ENCODE measurements at regions not wholly inside any gene's neighbourhood (a gene's known extent, or its start where the extent isn't known, plus 50 kb on each side); places are given as distances from the start of the nearest gene placed in this dataset.

DNA sequence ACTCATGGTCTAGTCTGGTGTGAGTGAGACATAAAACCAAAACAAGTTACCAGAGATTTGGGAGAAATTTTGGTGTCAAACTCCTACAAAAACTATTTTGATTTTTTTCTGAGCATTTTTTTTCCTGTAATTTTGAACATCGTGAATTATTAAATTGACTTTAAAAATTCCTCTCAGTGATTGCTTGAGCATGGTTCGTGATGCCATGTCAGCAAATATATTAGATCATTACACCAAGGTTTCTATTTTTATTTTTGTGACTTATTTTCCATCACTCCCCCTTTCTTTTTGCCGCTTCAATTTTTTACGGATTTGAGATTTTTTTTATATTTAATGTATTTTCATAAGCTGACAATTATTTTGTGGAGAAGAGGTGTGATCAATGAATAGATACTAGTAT is 613.9 kb upstream of the LRATD1 start:
- no peak for TF ChIP-seq EZH2phosphoT487 (IDR thresholded peaks at IDR 0.05; ENCODE audit: low read depth)
- H3K27me3 ChIP-seq (ENCODE audit: low read depth, low read length) = no peaks in the 10 kb centered on the region

DNA sequence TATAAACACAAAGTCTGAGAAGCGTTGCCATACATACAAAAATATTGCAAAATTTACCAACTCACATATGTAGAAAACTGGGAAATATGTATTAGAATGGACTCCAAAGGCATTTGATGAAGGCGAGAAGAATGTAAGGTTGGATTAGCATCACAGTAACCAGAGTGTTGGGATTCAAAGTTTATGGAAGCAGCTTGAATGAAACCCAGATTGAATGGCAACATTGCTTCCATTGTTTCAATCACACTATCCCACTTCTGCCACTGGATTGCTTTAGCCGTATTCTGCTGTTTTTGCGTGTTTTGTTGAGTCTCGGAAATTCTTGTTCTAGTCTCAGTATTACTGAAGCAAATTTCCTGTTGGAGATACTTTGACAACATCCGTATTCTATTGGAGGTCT is 609.0 kb upstream of the LRATD1 start:
- Histone ChIP-seq H3K4me3 (ENCODE audit: low read length) (no peak overlapping the region), H3K27me3 (ENCODE audit: low read depth, low read length) (no peaks in the 10 kb centered on the region), H3K79me2 (ENCODE audit: low read length) (no peaks in the 10 kb centered on the region), H3K9ac (ENCODE audit: low read length) (no peak overlapping the region), H3K27ac (ENCODE audit: low read length) (no peak overlapping the region), H3K36me3 (replicated peaks; ENCODE audit: low read depth, low read length) (no peaks in the 10 kb centered on the region), H2AFZ (ENCODE audit: low read depth, low read length) (no peak overlapping the region), H3K4me1 (ENCODE audit: low read length) (no peaks in the 10 kb centered on the region), H4K20me1 (ENCODE audit: insufficient read depth, low read length) (no peaks in the 10 kb centered on the region), H3K9me3 (ENCODE audit: insufficient read depth, low read length) (no peaks in the 10 kb centered on the region), H3K4me2 (ENCODE audit: low read length) (no peak overlapping the region)
- TF ChIP-seq, protein P1, sequence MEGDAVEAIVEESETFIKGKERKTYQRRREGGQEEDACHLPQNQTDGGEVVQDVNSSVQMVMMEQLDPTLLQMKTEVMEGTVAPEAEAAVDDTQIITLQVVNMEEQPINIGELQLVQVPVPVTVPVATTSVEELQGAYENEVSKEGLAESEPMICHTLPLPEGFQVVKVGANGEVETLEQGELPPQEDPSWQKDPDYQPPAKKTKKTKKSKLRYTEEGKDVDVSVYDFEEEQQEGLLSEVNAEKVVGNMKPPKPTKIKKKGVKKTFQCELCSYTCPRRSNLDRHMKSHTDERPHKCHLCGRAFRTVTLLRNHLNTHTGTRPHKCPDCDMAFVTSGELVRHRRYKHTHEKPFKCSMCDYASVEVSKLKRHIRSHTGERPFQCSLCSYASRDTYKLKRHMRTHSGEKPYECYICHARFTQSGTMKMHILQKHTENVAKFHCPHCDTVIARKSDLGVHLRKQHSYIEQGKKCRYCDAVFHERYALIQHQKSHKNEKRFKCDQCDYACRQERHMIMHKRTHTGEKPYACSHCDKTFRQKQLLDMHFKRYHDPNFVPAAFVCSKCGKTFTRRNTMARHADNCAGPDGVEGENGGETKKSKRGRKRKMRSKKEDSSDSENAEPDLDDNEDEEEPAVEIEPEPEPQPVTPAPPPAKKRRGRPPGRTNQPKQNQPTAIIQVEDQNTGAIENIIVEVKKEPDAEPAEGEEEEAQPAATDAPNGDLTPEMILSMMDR (IDR thresholded peaks at IDR 0.05; ENCODE audit: low read depth, low read length) = no peak
- TF ChIP-seq EZH2phosphoT487 (IDR thresholded peaks at IDR 0.05; ENCODE audit: low read depth) = no peak

More for the DNA sequence above, 613.9 kb upstream of the LRATD1 start:
- no peaks in the 10 kb centered on the region for H4K20me1 ChIP-seq (ENCODE audit: insufficient read depth, low read length)
- H3K27ac ChIP-seq (ENCODE audit: low read length) = no peak overlapping the region
- H3K4me1 ChIP-seq (ENCODE audit: low read length) = no peaks in the 10 kb centered on the region
- no peaks in the 10 kb centered on the region for H3K79me2 ChIP-seq (ENCODE audit: low read length)
- H2AFZ ChIP-seq (ENCODE audit: low read depth, low read length) = no peak overlapping the region
- no peak overlapping the region for H3K4me3 ChIP-seq (ENCODE audit: low read length)
- no peak overlapping the region for H3K4me2 ChIP-seq (ENCODE audit: low read length)
- H3K9ac ChIP-seq (ENCODE audit: low read length) = no peak overlapping the region
- H3K36me3 ChIP-seq (replicated peaks; ENCODE audit: low read depth, low read length) = no peaks in the 10 kb centered on the region
- no peaks in the 10 kb centered on the region for H3K9me3 ChIP-seq (ENCODE audit: insufficient read depth, low read length)

DNA sequence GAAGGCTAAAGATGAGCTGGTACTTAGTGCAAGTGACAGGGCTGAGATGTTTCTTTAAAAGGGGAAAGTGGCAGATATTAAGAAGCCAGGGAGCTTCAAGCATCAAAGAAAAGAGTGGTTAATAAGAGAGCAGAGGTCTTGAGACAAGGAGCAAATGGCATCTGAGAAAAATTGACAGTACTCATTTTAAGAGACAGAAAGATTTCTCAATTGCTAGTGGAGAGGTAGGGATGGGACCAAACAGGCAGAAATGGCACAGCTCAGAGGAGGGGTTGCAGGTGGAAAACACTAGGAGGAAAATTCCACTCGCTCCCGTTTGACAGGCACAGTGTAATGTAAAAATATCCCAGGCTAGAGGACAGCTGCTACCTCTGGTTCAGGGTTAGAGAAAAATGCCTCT is 593.4 kb upstream of the LRATD1 start:
- Histone ChIP-seq H3K36me3 (replicated peaks; ENCODE audit: low read depth, low read length) (no peaks in the 10 kb centered on the region), H3K4me1 (ENCODE audit: low read length) (no peaks in the 10 kb centered on the region), H3K27me3 (ENCODE audit: low read depth, low read length) (no peaks in the 10 kb centered on the region), H2AFZ (ENCODE audit: low read depth, low read length) (no peak overlapping the region), H3K9ac (ENCODE audit: low read length) (no peak overlapping the region), H3K4me2 (ENCODE audit: low read length) (no peak overlapping the region), H3K9me3 (ENCODE audit: insufficient read depth, low read length) (no peaks in the 10 kb centered on the region), H3K4me3 (ENCODE audit: low read length) (no peak overlapping the region), H3K27ac (ENCODE audit: low read length) (no peak overlapping the region), H4K20me1 (ENCODE audit: insufficient read depth, low read length) (no peaks in the 10 kb centered on the region), H3K79me2 (ENCODE audit: low read length) (no peaks in the 10 kb centered on the region)
- TF ChIP-seq, protein P1 (IDR thresholded peaks at IDR 0.05; ENCODE audit: low read depth, low read length) = no peak
- no peak for TF ChIP-seq EZH2phosphoT487 (IDR thresholded peaks at IDR 0.05; ENCODE audit: low read depth)

DNA sequence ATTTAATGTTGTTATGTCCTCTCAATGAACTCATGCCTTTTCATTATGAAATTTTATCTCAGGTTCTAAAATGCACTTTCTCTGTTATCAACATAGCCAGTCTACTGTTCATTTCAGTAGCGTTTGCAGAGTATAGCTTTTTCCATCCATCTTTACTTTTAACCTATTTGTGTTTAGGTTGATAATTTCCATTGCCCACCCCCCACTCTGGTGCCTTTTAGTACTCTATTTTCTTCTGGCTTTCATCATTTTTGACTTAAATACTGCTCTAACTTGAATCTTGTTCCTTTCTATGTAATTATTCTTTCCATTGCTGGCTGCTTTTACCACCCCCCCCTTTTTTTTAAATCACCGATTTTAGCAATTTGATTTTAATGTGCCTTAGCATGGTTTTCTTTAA is 585.0 kb upstream of the LRATD1 start:
- Histone ChIP-seq H3K27me3 (ENCODE audit: low read depth, low read length) (no peaks in the 10 kb centered on the region), H3K27ac (ENCODE audit: low read length) (no peak overlapping the region), H3K79me2 (ENCODE audit: low read length) (no peaks in the 10 kb centered on the region), H3K9ac (ENCODE audit: low read length) (no peak overlapping the region), H4K20me1 (ENCODE audit: insufficient read depth, low read length) (no peaks in the 10 kb centered on the region), H3K9me3 (ENCODE audit: insufficient read depth, low read length) (no peaks in the 10 kb centered on the region), H3K36me3 (replicated peaks; ENCODE audit: low read depth, low read length) (no peaks in the 10 kb centered on the region), H3K4me1 (ENCODE audit: low read length) (no peaks in the 10 kb centered on the region), H3K4me3 (ENCODE audit: low read length) (no peak overlapping the region), H3K4me2 (ENCODE audit: low read length) (no peak overlapping the region), H2AFZ (ENCODE audit: low read depth, low read length) (no peak overlapping the region)
- no peak for TF ChIP-seq EZH2phosphoT487 (IDR thresholded peaks at IDR 0.05; ENCODE audit: low read depth)

DNA sequence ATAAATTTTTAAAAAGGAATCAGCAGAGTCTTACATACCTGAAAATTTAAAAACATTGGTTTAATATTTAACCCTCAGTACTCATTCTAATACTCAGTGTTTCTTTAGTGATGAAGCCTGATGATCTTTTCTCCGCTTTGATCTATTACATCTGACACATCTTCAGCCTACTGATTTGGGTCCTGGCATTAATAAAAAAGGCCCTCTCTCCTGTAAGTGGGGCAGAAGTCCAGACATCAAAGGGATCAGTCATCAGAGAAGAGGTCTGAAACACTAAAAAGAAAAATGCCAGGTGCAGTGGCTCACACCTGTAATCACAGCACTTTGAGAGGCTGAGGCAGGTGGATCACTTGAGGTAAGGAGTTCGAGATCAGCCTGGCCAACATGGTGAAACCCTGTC is 581.1 kb upstream of the LRATD1 start:
- no peak overlapping the region for H3K4me3 ChIP-seq (ENCODE audit: low read length)
- TF ChIP-seq, protein P1 (IDR thresholded peaks at IDR 0.05; ENCODE audit: low read depth, low read length) = no peak
- no peak for TF ChIP-seq EZH2phosphoT487 (IDR thresholded peaks at IDR 0.05; ENCODE audit: low read depth)
- no peaks in the 10 kb centered on the region for H4K20me1 ChIP-seq (ENCODE audit: insufficient read depth, low read length)
- H2AFZ ChIP-seq (ENCODE audit: low read depth, low read length) = no peak overlapping the region
- no peaks in the 10 kb centered on the region for H3K36me3 ChIP-seq (replicated peaks; ENCODE audit: low read depth, low read length)
- no peaks in the 10 kb centered on the region for H3K27me3 ChIP-seq (ENCODE audit: low read depth, low read length)
- H3K9me3 ChIP-seq (ENCODE audit: insufficient read depth, low read length) = no peaks in the 10 kb centered on the region
- no peak overlapping the region for H3K27ac ChIP-seq (ENCODE audit: low read length)
- H3K9ac ChIP-seq (ENCODE audit: low read length) = no peak overlapping the region
- H3K4me2 ChIP-seq (ENCODE audit: low read length) = no peak overlapping the region
- H3K79me2 ChIP-seq (ENCODE audit: low read length) = no peaks in the 10 kb centered on the region
- no peaks in the 10 kb centered on the region for H3K4me1 ChIP-seq (ENCODE audit: low read length)

Measured in OCI-LY3 (cell line).